ENCODE measurements at regions not wholly inside any gene's neighbourhood (a gene's known extent, or its start where the extent isn't known, plus 50 kb on each side); places are given as distances from the start of the nearest gene placed in this dataset.

GRCh38 chr18:44518091-44518615, 162.5 kb upstream of the SETBP1 start:
- no peaks in the 10 kb centered on the region for H3K27me3 Mint-ChIP-seq (ENCODE audit: low read depth)
- H3K36me3 Mint-ChIP-seq = no peaks in the 10 kb centered on the region
- 0 out of 2 replicates have a peak, but pooled peaks cover 3% of the 10 kb centered on the region for H3K4me1 Mint-ChIP-seq
- no peak for TF ChIP-seq MYBL2 (CRISPR knock-in tag; IDR thresholded peaks at IDR 0.05)
- TF ChIP-seq TCF7 (CRISPR knock-in tag; IDR thresholded peaks at IDR 0.05; ENCODE audit: low read depth) = no peak
- no peak for TF ChIP-seq ZNF416 (CRISPR knock-in tag; IDR thresholded peaks at IDR 0.05)
- TF ChIP-seq IRF1 (CRISPR knock-in tag; IDR thresholded peaks at IDR 0.05) = no peak
- no peak for TF ChIP-seq PRRX2 (CRISPR knock-in tag; IDR thresholded peaks at IDR 0.05)
- no peak for TF ChIP-seq ZNF512 (CRISPR knock-in tag; IDR thresholded peaks at IDR 0.05; ENCODE audit: borderline replicate concordance)
- no peak for TF ChIP-seq TP53 (CRISPR knock-in tag; IDR thresholded peaks at IDR 0.05)
- no peak for TF ChIP-seq NR1H2 (CRISPR knock-in tag; IDR thresholded peaks at IDR 0.05)
- TF ChIP-seq NR3C1 (CRISPR knock-in tag; conservative IDR thresholded peaks at IDR 0.05; ENCODE audit: low read depth) = no peak
- TF ChIP-seq ZNF532 (CRISPR knock-in tag; IDR thresholded peaks at IDR 0.05; ENCODE audit: borderline replicate concordance) = no peak
- peaks cover 6% of the 10 kb centered on the region; the same call in 1 of the 2 replicates for H3K9me3 Mint-ChIP-seq
- ChIA-PET CTCF (no interaction called here), POLR2A (no interaction called here)
- ATAC-seq (no peak), DNase-seq (ENCODE audit: low spot score) (no peak)
- H3K27ac Mint-ChIP-seq = no peak overlapping the region
- H3K4me3 Mint-ChIP-seq = no peak overlapping the region

- no peaks in the 10 kb centered on the region for H3K27me3 Mint-ChIP-seq (ENCODE audit: low read depth)
- H3K36me3 Mint-ChIP-seq = no peaks in the 10 kb centered on the region
- DNase-seq (ENCODE audit: low spot score) (no peak), ATAC-seq (no peak)
- no peak overlapping the region for H3K4me3 Mint-ChIP-seq
- ChIA-PET POLR2A (no interaction called here), CTCF (no interaction called here)
- no peak overlapping the region for H3K27ac Mint-ChIP-seq
- 0 out of 2 replicates have a peak, but pooled peaks cover 3% of the 10 kb centered on the region for H3K4me1 Mint-ChIP-seq
- H3K9me3 Mint-ChIP-seq = peaks cover 7% of the 10 kb centered on the region; the same call in 1 of the 2 replicates
- TF ChIP-seq NR1H2 (CRISPR knock-in tag; IDR thresholded peaks at IDR 0.05) = no peak
- TF ChIP-seq ZNF532 (CRISPR knock-in tag; IDR thresholded peaks at IDR 0.05; ENCODE audit: borderline replicate concordance) = no peak
- no peak for TF ChIP-seq MAX (CRISPR knock-in tag; IDR thresholded peaks at IDR 0.05)
- TF ChIP-seq ZNF317 (CRISPR knock-in tag; IDR thresholded peaks at IDR 0.05; ENCODE audit: borderline replicate concordance, low read depth) = no peak
- TF ChIP-seq CBFB (CRISPR knock-in tag; IDR thresholded peaks at IDR 0.05; ENCODE audit: low read depth) = no peak
- TF ChIP-seq USF1 (CRISPR knock-in tag; IDR thresholded peaks at IDR 0.05) = no peak
- TF ChIP-seq CREB1 (CRISPR knock-in tag; IDR thresholded peaks at IDR 0.05) = no peak
- TF ChIP-seq NR2C2 (CRISPR knock-in tag; IDR thresholded peaks at IDR 0.05) = no peak
- TF ChIP-seq ZNF512 (CRISPR knock-in tag; IDR thresholded peaks at IDR 0.05; ENCODE audit: borderline replicate concordance) = no peak
- TF ChIP-seq ZBTB21 (CRISPR knock-in tag; IDR thresholded peaks at IDR 0.05; ENCODE audit: borderline replicate concordance) = no peak
- no peak for TF ChIP-seq ERG (CRISPR knock-in tag; IDR thresholded peaks at IDR 0.05)
- no peak for TF ChIP-seq OVOL2 (CRISPR knock-in tag; IDR thresholded peaks at IDR 0.05; ENCODE audit: borderline replicate concordance)
- no peak for TF ChIP-seq NR3C1 (CRISPR knock-in tag; conservative IDR thresholded peaks at IDR 0.05; ENCODE audit: low read depth)
Observed at GRCh38 chr18:44518666-44519065, 162.0 kb upstream of the SETBP1 start.
